ENCODE measurements at regions not wholly inside any gene's neighbourhood (a gene's known extent, or its start where the extent isn't known, plus 50 kb on each side); places are given as distances from the start of the nearest gene placed in this dataset.

GRCh38 chr1:216937491-216937890, 214.3 kb upstream of the ESRRG start:
- no peak for TF ChIP-seq TRIM28 (IDR thresholded peaks at IDR 0.05)
- no peak for TF ChIP-seq USF2 (CRISPR knock-in tag; IDR thresholded peaks at IDR 0.05)
- no peak for TF ChIP-seq CTCF (IDR thresholded peaks at IDR 0.05 in 2 of 3, conservative IDR thresholded peaks at IDR 0.05 in 1 of 3; ENCODE audit: insufficient read depth in 2 of 3, low read depth in 1 of 3, low read length in 3 of 3)
- no peak for TF ChIP-seq FOXK1 (CRISPR knock-in tag; IDR thresholded peaks at IDR 0.05; ENCODE audit: borderline replicate concordance)
- no peak for TF ChIP-seq POLR2A (conservative IDR thresholded peaks at IDR 0.05)
- no peak for TF ChIP-seq ETV6 (IDR thresholded peaks at IDR 0.05; ENCODE audit: borderline replicate concordance in 1 of 2, low read depth in 2 of 2, low read length in 1 of 2)
- TF ChIP-seq ETV6 (CRISPR knock-in tag; IDR thresholded peaks at IDR 0.05; ENCODE audit: borderline replicate concordance): no peak
- no peak for TF ChIP-seq ZBTB33 (CRISPR knock-in tag; IDR thresholded peaks at IDR 0.05)
- no peak for TF ChIP-seq POLR2AphosphoS5 (IDR thresholded peaks at IDR 0.05; ENCODE audit: control insufficient read depth, insufficient read depth, low read depth, low read length)
- TF ChIP-seq RFX1 (IDR thresholded peaks at IDR 0.05): no peak
- TF ChIP-seq SMARCC2 (IDR thresholded peaks at IDR 0.05; ENCODE audit: low read depth): no peak
- no peak for TF ChIP-seq ZNF780A (CRISPR knock-in tag; IDR thresholded peaks at IDR 0.05)
- no peak for TF ChIP-seq HBP1 (CRISPR knock-in tag; IDR thresholded peaks at IDR 0.05)
